Right hindlimb (tissue), 1 donor: ENCODE measurements at regions not wholly inside any gene's neighbourhood (a gene's known extent, or its start where the extent isn't known, plus 50 kb on each side); places are given as distances from the start of the nearest gene placed in this dataset.

ENCODE experiments used
- DNase-seq: peaks from one replicate; pipeline ENCODE4 v3.0.0-alpha.2; 2018

- DNase-seq = peak; percentile 87
Measured at GRCh38 chr3:117997201-117998049, 1037.2 kb downstream of the IGSF11 start.

GRCh38 chr3:117998071-117998470 lies 1036.6 kb downstream of the IGSF11 start:
- no peak for DNase-seq

GRCh38 chr3:118000219-118000618 lies 1034.4 kb downstream of the IGSF11 start:
- DNase-seq = no peak

GRCh38 chr3:118001380-118001779 lies 1033.3 kb downstream of the IGSF11 start:
- DNase-seq = no peak

GRCh38 chr3:118011910-118012309 lies 1022.7 kb downstream of the IGSF11 start:
- DNase-seq = no peak

GRCh38 chr3:118029049-118029448 lies 1005.6 kb downstream of the IGSF11 start:
- DNase-seq = no peak

GRCh38 chr3:118036215-118036614 lies 998.4 kb downstream of the IGSF11 start:
- no peak for DNase-seq

GRCh38 chr3:118055381-118055780 lies 979.3 kb downstream of the IGSF11 start:
- no peak for DNase-seq

- DNase-seq = no peak
Measured at GRCh38 chr3:118057086-118057485, 977.6 kb downstream of the IGSF11 start.

GRCh38 chr3:118059096-118059495 lies 975.5 kb downstream of the IGSF11 start:
- no peak for DNase-seq

- no peak for DNase-seq
Measured at GRCh38 chr3:118067439-118067838, 967.2 kb downstream of the IGSF11 start.

GRCh38 chr3:118075873-118076272 lies 958.8 kb downstream of the IGSF11 start:
- no peak for DNase-seq

- DNase-seq = no peak
Measured at GRCh38 chr3:118077332-118077731, 957.3 kb downstream of the IGSF11 start.

- peak; percentile 15 for DNase-seq
Measured at GRCh38 chr3:118080889-118081288, 953.8 kb downstream of the IGSF11 start.

- no peak for DNase-seq
Measured at GRCh38 chr3:118088696-118089095, 946.0 kb downstream of the IGSF11 start.

GRCh38 chr3:118089563-118089962 lies 945.1 kb downstream of the IGSF11 start:
- no peak for DNase-seq

GRCh38 chr3:118097226-118097625 lies 937.4 kb downstream of the IGSF11 start:
- DNase-seq = no peak

GRCh38 chr3:118097660-118098059 lies 937.0 kb downstream of the IGSF11 start:
- no peak for DNase-seq

GRCh38 chr3:118098827-118099226 lies 935.8 kb downstream of the IGSF11 start:
- DNase-seq = no peak

GRCh38 chr3:118101891-118102290 lies 932.8 kb downstream of the IGSF11 start:
- DNase-seq = no peak

- DNase-seq = no peak
Measured at GRCh38 chr3:118102737-118103136, 931.9 kb downstream of the IGSF11 start.

GRCh38 chr3:118108201-118108600 lies 926.4 kb downstream of the IGSF11 start:
- DNase-seq = no peak

GRCh38 chr3:118108769-118109168 lies 925.9 kb downstream of the IGSF11 start:
- DNase-seq = no peak

GRCh38 chr3:118110211-118110610 lies 924.4 kb downstream of the IGSF11 start:
- DNase-seq = no peak

- DNase-seq = no peak
Measured at GRCh38 chr3:118116991-118117390, 917.7 kb downstream of the IGSF11 start.
